ENCODE measurements at regions not wholly inside any gene's neighbourhood (a gene's known extent, or its start where the extent isn't known, plus 50 kb on each side); places are given as distances from the start of the nearest gene placed in this dataset.
"Not testable (repeated sequence)": the region's sequence is repeated elsewhere in the genome, so short reads cannot be mapped to it uniquely, and the experiment has no call there.

GRCh38 chr6:135622081-135622480 lies 124.5 kb upstream of the AHI1 start:
- no peak for DNase-seq (ENCODE audit: low read depth)
- H3K4me3 ChIP-seq (ENCODE audit: low read depth, low read length), result no peak overlapping the region
- TF ChIP-seq CTCF (IDR thresholded peaks at IDR 0.05; ENCODE audit: insufficient read depth, low read depth, low read length, missing control alignments), result no peak

DNA sequence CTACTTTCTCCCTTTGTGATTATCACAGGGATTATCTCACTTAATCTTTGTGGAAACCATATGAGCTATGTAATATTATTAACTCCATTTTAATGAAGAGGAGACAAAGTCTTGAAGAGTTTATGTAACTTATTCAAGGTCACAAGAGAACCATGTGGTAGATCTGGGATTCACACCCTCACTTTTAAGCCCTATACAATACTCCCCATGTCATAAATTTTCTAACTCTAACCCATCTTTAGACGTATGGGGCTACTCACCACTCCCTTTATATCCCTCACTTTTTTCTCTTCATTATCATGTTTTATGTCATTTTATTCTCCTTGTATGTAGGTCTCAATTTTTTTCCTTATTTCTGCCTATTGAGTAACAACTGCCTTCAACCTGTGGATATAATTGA lies 126.4 kb upstream of the AHI1 start:
- no peak overlapping the region for H3K4me3 ChIP-seq (ENCODE audit: low read depth, low read length)
- no peak for DNase-seq (ENCODE audit: low read depth)
- no peak for TF ChIP-seq CTCF (IDR thresholded peaks at IDR 0.05; ENCODE audit: insufficient read depth, low read depth, low read length, missing control alignments)

DNA sequence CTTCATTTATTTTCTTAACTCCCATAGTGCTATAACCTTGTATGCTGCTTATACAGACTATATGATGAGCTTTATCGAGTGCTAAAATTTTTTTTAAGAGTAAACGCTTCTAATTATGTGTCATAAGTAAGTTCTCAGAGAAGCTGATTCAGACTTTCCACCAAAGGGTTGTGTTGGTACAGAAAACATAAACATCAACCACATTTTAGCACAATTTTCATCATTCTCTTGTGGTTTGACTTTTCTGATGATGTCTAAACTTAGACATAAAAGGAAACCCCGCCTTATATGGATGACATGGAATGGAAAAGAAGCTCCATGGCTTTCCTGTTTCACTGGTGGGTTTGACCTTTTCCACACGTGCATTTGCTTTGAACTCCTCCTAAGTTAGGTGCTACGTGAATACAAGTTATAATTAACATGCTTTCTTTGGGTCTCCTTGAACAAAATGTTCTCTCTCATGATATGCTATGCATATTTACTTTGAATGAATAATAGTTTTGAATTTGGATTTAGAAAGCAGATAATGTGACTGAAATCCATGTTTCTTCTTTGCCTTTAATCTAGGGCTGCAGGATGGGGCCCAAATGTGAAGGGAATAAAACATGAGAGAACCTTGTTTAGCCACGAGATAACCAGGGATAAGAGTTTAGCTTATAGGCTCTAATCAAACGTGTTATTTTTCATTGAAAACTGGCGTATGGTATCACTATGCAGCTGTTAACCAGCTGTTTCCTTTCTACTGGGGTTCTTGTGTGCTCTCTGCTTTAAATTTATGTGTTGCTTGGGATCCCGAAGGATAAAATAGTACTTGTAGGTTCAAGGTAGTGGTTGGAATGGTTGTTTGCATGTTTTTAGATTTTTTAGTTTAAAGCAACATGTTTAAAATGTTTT lies 127.1 kb upstream of the AHI1 start:
- TF ChIP-seq CTCF (IDR thresholded peaks at IDR 0.05; ENCODE audit: insufficient read depth, low read depth, low read length, missing control alignments), result no peak
- DNase-seq (ENCODE audit: low read depth), result no peak

DNA sequence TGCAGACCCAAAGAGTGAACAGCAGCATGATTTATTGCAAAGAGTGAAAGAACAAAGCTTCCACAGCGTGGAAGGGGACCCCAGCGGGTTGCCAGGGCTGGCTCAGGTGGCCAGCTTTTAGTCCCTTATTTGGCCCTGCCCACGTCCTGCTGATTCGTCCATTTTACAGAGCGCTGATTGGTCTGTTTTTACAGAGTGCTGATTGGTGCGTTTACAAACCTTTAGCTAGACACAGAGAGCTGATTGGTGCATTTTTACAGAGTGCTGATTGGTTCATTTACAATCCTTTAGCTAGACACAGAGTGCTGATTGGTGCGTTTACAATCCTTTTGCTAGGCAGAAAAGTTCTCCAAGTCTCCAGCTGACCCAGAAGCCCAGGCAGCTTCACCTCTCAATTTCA lies 128.5 kb upstream of the AHI1 start:
- DNase-seq (ENCODE audit: low read depth); H3K4me3 ChIP-seq (ENCODE audit: low read depth, low read length): not testable (repeated sequence)

More for the DNA sequence above, 127.1 kb upstream of the AHI1 start:
- H3K4me3 ChIP-seq (ENCODE audit: low read depth, low read length), result no peak overlapping the region

DNA sequence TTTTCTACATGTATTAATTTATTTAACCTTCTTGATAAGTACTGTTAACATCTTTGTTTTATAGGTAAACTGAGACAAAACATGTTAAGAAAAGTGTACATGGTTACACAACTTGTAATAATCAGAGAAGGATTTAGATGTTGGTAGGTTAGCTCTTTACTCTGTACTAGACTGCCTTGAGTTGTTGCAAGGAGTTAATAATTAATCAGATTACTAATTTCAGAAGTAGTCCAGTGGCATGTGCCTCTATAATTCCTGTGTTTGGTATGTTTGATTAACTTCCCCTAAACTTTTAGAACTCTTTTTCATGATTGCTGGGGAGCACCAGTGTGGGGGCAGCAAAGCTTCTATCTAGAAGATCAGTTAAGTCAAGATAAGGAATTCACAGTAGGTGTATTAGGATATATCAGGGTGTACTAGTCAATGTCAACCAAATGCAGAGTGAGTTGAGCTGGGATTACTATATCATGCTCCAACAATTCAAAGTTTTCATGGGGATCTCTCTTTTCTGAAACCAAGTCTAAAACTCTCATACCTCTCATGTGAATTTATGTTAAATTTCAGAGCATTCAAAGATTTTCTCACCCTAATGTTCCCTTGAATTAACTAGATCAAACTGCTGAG lies 129.7 kb upstream of the AHI1 start:
- DNase-seq (ENCODE audit: low read depth), result no peak
- H3K4me3 ChIP-seq (ENCODE audit: low read depth, low read length), result no peak overlapping the region
- no peak for TF ChIP-seq CTCF (IDR thresholded peaks at IDR 0.05; ENCODE audit: insufficient read depth, low read depth, low read length, missing control alignments)

- no peak for TF ChIP-seq CTCF (IDR thresholded peaks at IDR 0.05; ENCODE audit: insufficient read depth, low read depth, low read length, missing control alignments)
- no peak overlapping the region for H3K4me3 ChIP-seq (ENCODE audit: low read depth, low read length)
- DNase-seq (ENCODE audit: low read depth), result no peak
Observed at GRCh38 chr6:135630789-135631376, 133.3 kb upstream of the AHI1 start.

- DNase-seq (ENCODE audit: low read depth), result no peak
- no peak for TF ChIP-seq CTCF (IDR thresholded peaks at IDR 0.05; ENCODE audit: insufficient read depth, low read depth, low read length, missing control alignments)
- no peak overlapping the region for H3K4me3 ChIP-seq (ENCODE audit: low read depth, low read length)
Observed at GRCh38 chr6:135631821-135632220, 134.3 kb upstream of the AHI1 start.
